Lower lobe of right lung (tissue), 2 donors: ENCODE measurements at regions not wholly inside any gene's neighbourhood (a gene's known extent, or its start where the extent isn't known, plus 50 kb on each side); places are given as distances from the start of the nearest gene placed in this dataset.

Source experiments
- ATAC-seq, 2 donors: fragments of 200-7000 bp; cut with Tn5 transposase; one replicate each; pipeline ENCODE4 v1.9.1; 2020 to 2022; ENCODE audit warnings: mild to moderate bottlenecking in 2 of 2, moderate library complexity in 2 of 2
- DNase-seq: peaks from one replicate; pipeline ENCODE4 v3.0.0-alpha.2; 2020
- H3K27ac ChIP-seq: fragments of 200-600 bp; one replicate; pipeline ENCODE4 v1.8.0; 2022
- H3K27me3 ChIP-seq: fragments of 200-600 bp; one replicate; pipeline ENCODE4 v1.8.0; 2022; ENCODE audit warnings: low read depth
- H3K36me3 ChIP-seq: fragments of 200-600 bp; one replicate; pipeline ENCODE4 v1.8.0; 2022; ENCODE audit warnings: mild to moderate bottlenecking
- H3K4me1 ChIP-seq: fragments of 200-600 bp; one replicate; pipeline ENCODE4 v1.8.0; 2022
- H3K4me3 ChIP-seq: fragments of 200-600 bp; one replicate; pipeline ENCODE4 v1.8.0; 2022; ENCODE audit warnings: mild to moderate bottlenecking
- H3K9me3 ChIP-seq: fragments of 200-600 bp; one replicate; pipeline ENCODE4 v1.8.0; 2022
- intact Hi-C: fragments of 100-400 bp; cut with DNase I; formaldehyde crosslinking; loops from one replicate; pipeline ENCODE4 v1.11.0; 2022
- TF ChIP-seq, protein P1 (sequence below): fragments of 200-600 bp; IDR thresholded peaks from one replicate; pipeline ENCODE4 v1.8.0; 2022; ENCODE audit warnings: antibody characterized with exemption, mild to moderate bottlenecking
- donor health status: DM: no; HTN: yes; CAD: no; lungs with severe emphysema.

GRCh38 chr15:47933865-47934264 is 186.9 kb upstream of the SLC24A5 start:
- Histone ChIP-seq H3K36me3 (no peaks in the 10 kb centered on the region), H3K27me3 (no peaks in the 10 kb centered on the region), H3K4me1 (no peaks in the 10 kb centered on the region), H3K4me3 (no peak overlapping the region), H3K9me3 (no peaks in the 10 kb centered on the region), H3K27ac (no peak overlapping the region)
- TF ChIP-seq, protein P1, sequence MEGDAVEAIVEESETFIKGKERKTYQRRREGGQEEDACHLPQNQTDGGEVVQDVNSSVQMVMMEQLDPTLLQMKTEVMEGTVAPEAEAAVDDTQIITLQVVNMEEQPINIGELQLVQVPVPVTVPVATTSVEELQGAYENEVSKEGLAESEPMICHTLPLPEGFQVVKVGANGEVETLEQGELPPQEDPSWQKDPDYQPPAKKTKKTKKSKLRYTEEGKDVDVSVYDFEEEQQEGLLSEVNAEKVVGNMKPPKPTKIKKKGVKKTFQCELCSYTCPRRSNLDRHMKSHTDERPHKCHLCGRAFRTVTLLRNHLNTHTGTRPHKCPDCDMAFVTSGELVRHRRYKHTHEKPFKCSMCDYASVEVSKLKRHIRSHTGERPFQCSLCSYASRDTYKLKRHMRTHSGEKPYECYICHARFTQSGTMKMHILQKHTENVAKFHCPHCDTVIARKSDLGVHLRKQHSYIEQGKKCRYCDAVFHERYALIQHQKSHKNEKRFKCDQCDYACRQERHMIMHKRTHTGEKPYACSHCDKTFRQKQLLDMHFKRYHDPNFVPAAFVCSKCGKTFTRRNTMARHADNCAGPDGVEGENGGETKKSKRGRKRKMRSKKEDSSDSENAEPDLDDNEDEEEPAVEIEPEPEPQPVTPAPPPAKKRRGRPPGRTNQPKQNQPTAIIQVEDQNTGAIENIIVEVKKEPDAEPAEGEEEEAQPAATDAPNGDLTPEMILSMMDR = no peak
- ATAC-seq (no peak), DNase-seq (no peak)
- intact Hi-C loops = no loop called here

DNA sequence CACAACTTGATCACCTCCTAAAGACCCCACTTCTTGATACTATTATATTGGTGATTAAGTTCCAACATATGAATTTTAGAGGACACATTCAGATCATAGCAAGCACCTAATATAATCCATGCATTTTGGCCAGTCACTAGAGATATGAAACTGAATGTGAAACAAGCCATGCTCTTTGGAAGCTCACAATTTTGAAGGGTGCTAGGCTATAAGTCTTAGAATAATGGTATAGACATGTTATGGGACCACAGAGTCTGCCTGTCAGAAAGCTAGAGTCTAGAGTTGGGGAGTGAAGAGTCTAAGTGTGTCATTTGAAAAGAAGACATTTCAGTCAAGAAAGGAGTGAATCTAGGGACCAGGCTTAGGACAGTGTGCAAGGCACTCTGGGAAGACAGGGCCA is 186.4 kb upstream of the SLC24A5 start:
- Histone ChIP-seq H3K4me1 (no peaks in the 10 kb centered on the region), H3K9me3 (no peaks in the 10 kb centered on the region), H3K27ac (no peak overlapping the region), H3K4me3 (no peak overlapping the region), H3K27me3 (no peaks in the 10 kb centered on the region), H3K36me3 (no peaks in the 10 kb centered on the region)
- TF ChIP-seq, protein P1 = no peak
- DNase-seq (no peak), ATAC-seq (peak in 1 of 2 donors; percentile 19)
- intact Hi-C loops = no loop called here

- DNase-seq (no peak), ATAC-seq (no peak)
- H3K4me1 ChIP-seq = no peaks in the 10 kb centered on the region
- H3K27me3 ChIP-seq = no peaks in the 10 kb centered on the region
- intact Hi-C loops = no loop called here
- no peak overlapping the region for H3K27ac ChIP-seq
- no peaks in the 10 kb centered on the region for H3K9me3 ChIP-seq
- no peaks in the 10 kb centered on the region for H3K36me3 ChIP-seq
- TF ChIP-seq, protein P1 = no peak
- no peak overlapping the region for H3K4me3 ChIP-seq
These were observed 183.0 kb upstream of the SLC24A5 start for GRCh38 chr15:47937834-47938233.

- no peaks in the 10 kb centered on the region for H3K27me3 ChIP-seq
- intact Hi-C loops = no loop called here
- TF ChIP-seq, protein P1 = no peak
- no peak for ATAC-seq
- no peaks in the 10 kb centered on the region for H3K4me1 ChIP-seq
- DNase-seq = no peak
- no peaks in the 10 kb centered on the region for H3K36me3 ChIP-seq
- no peak overlapping the region for H3K27ac ChIP-seq
- H3K9me3 ChIP-seq = no peaks in the 10 kb centered on the region
- H3K4me3 ChIP-seq = no peak overlapping the region
These were observed 176.0 kb upstream of the SLC24A5 start for GRCh38 chr15:47944637-47945288.

- DNase-seq (no peak), ATAC-seq (no peak)
- Histone ChIP-seq H3K27me3 (no peaks in the 10 kb centered on the region), H3K9me3 (no peaks in the 10 kb centered on the region), H3K4me1 (no peaks in the 10 kb centered on the region), H3K4me3 (no peak overlapping the region), H3K27ac (no peak overlapping the region), H3K36me3 (no peaks in the 10 kb centered on the region)
- intact Hi-C loops = no loop called here
- TF ChIP-seq, protein P1 = no peak
These were observed 174.7 kb upstream of the SLC24A5 start for GRCh38 chr15:47945872-47946650.
